ENCODE measurements at regions not wholly inside any gene's neighbourhood (a gene's known extent, or its start where the extent isn't known, plus 50 kb on each side); places are given as distances from the start of the nearest gene placed in this dataset.

DNA sequence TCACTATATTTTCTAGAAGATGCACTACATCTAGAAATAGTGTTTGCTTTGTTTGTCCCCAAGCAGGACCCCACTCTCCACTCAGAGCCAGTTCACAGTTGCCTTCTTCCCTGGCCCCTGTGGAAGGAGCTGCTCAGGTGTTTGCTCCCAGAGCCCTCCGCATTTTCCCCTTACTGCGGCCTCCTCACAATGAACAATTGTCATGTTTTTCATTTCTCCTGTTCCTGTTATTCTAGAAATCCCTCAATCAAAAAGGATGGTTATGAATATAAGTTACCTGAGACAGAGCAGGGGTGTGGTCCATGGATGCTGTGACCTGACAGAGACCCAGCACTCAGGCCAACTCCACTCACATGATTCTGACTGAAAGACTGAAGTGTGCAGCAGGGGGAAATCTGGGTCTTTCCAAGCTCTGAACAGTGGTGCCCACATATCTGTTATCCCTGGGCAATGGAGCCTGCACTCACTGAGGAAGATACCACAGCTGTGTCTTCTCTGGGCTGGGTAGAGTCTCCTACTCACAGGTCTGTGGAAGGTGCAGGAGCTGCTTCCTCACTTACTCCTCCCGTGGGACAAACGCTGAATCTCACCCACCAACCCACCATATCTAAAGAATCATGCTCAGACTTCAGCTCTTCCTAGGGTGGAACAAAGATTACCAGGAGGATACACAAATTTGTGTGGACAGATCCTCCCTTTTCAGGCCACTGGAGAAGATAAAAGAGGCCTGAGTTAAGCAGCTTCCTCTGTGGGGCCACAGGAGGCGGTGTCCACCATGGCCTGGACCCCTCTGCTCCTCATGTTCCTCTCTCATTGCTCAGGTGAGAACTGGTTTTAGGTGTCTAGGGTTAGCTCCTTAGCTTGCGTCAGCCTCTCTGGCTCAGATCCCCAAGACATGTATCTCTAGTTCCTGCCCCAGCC, 87.1 kb upstream of the TOP3B start:
- intact Hi-C loops (cut with DNase I) = no loop called here
- H3K4me1 ChIP-seq = no peaks in the 10 kb centered on the region
- no peaks in the 10 kb centered on the region for H3K9me3 ChIP-seq
- no peak overlapping the region for H3K27ac ChIP-seq
- no peak overlapping the region for H3K4me3 ChIP-seq
- no peaks in the 10 kb centered on the region for H3K27me3 ChIP-seq
- DNase-seq = no peak
- H3K36me3 ChIP-seq = no peaks in the 10 kb centered on the region
- TF ChIP-seq, protein P1, sequence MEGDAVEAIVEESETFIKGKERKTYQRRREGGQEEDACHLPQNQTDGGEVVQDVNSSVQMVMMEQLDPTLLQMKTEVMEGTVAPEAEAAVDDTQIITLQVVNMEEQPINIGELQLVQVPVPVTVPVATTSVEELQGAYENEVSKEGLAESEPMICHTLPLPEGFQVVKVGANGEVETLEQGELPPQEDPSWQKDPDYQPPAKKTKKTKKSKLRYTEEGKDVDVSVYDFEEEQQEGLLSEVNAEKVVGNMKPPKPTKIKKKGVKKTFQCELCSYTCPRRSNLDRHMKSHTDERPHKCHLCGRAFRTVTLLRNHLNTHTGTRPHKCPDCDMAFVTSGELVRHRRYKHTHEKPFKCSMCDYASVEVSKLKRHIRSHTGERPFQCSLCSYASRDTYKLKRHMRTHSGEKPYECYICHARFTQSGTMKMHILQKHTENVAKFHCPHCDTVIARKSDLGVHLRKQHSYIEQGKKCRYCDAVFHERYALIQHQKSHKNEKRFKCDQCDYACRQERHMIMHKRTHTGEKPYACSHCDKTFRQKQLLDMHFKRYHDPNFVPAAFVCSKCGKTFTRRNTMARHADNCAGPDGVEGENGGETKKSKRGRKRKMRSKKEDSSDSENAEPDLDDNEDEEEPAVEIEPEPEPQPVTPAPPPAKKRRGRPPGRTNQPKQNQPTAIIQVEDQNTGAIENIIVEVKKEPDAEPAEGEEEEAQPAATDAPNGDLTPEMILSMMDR (IDR thresholded peaks at IDR 0.05) = no peak
- H3K9ac ChIP-seq (ENCODE audit: low read depth in 2 of 2, low read length in 2 of 2) = no peak overlapping the region

DNA sequence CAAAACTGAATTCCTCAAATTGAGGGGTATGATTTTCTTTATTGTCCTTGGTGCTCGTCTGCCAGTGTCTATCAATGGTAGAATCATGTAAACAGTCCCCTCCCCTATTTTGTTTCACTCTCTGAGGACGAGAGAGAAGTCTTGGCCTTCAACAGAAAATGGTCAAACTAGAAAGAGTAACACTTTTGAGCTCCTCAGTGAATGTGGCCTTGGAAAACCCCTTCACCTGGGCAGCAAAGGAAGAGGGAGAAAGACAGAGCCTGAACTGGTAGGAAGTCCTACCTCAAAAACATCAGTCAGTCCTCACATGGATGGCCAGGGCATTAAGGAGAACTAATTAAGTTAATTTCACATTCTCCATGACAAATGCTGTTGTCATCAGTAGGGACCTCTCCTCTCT, 86.1 kb upstream of the TOP3B start:
- Histone ChIP-seq H3K9ac (ENCODE audit: low read depth in 2 of 2, low read length in 2 of 2) (no peak overlapping the region), H3K9me3 (no peaks in the 10 kb centered on the region), H3K4me3 (no peak overlapping the region), H3K36me3 (no peaks in the 10 kb centered on the region), H3K27ac (no peak overlapping the region), H3K4me1 (no peaks in the 10 kb centered on the region), H3K27me3 (no peaks in the 10 kb centered on the region)
- intact Hi-C loops (cut with DNase I) = no loop called here
- TF ChIP-seq, protein P1 (IDR thresholded peaks at IDR 0.05) = no peak
- DNase-seq = no peak

DNA sequence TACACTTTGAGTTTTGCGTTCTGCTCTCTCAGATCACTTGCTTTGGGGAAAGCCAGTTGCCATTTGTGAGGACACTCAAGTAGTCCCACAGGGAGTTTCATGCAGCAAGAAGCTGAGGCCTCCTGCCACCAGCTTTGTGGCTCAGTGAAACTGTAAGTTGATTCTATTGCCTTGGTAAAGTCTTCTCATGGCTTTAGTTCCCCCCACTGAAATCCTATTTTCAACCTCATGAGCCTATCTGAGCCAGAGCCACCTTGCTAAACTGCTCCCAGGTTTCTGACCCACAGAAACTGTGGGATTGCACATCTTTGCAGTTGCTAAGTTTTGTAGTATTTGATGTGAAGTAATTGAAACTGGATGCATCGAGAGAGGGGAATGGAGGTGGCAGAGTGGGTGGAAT, 85.4 kb upstream of the TOP3B start:
- Histone ChIP-seq H3K9ac (ENCODE audit: low read depth in 2 of 2, low read length in 2 of 2) (no peak overlapping the region), H3K27me3 (no peaks in the 10 kb centered on the region), H3K4me1 (no peaks in the 10 kb centered on the region), H3K27ac (no peak overlapping the region), H3K36me3 (no peaks in the 10 kb centered on the region), H3K4me3 (no peak overlapping the region), H3K9me3 (no peaks in the 10 kb centered on the region)
- DNase-seq = no peak
- intact Hi-C loops (cut with DNase I) = no loop called here
- TF ChIP-seq, protein P1 (IDR thresholded peaks at IDR 0.05) = no peak

DNA sequence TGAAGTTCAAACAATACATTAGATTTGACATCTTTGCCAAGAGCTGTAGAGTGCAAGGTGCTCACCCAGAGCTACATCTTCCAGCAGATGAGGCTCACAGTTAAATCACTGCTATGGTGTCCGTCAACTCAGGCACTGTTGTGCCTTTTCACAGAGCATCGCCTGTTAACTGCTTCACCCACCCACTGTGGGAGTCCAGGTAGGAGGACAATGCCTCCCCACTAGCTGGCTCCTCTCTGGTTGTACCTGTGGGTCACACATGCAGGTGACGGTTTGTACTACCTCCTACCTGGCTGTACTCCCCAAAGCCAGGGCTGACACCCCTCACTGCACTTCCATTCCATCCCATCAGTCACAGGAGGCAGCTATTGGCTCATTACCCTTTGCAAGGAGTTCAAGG, 84.6 kb upstream of the TOP3B start:
- no peak overlapping the region for H3K9ac ChIP-seq (ENCODE audit: low read depth in 2 of 2, low read length in 2 of 2)
- H3K36me3 ChIP-seq = no peaks in the 10 kb centered on the region
- H3K27ac ChIP-seq = no peak overlapping the region
- no peaks in the 10 kb centered on the region for H3K9me3 ChIP-seq
- TF ChIP-seq, protein P1 (IDR thresholded peaks at IDR 0.05) = no peak
- DNase-seq = no peak
- H3K27me3 ChIP-seq = no peaks in the 10 kb centered on the region
- H3K4me1 ChIP-seq = no peaks in the 10 kb centered on the region
- intact Hi-C loops (cut with DNase I) = no loop called here
- H3K4me3 ChIP-seq = no peak overlapping the region

DNA sequence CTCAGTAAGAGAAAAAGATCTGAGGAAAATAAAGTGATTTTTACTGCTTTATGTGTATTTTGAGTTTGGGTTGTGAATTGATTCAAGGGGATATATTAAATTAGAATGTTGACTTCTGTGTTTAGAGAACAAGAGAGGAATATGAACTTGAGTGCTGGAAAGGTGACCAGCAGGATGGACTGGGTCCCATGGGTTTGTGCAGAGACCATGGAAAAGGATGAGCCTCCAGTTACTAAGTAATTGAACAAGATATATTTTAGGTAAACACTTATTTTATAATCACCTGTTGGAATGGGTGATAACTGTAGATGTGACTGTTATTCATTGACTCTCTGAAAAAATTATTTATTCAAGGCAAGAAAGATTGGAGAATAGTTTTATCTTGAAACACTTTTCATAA, 82.0 kb upstream of the TOP3B start:
- H3K9me3 ChIP-seq = no peaks in the 10 kb centered on the region
- no peaks in the 10 kb centered on the region for H3K36me3 ChIP-seq
- no peak overlapping the region for H3K4me3 ChIP-seq
- no peaks in the 10 kb centered on the region for H3K27me3 ChIP-seq
- intact Hi-C loops (cut with DNase I) = no loop called here
- H3K4me1 ChIP-seq = no peaks in the 10 kb centered on the region
- H3K27ac ChIP-seq = no peak overlapping the region
- no peak for DNase-seq
- TF ChIP-seq, protein P1 (IDR thresholded peaks at IDR 0.05) = no peak
- H3K9ac ChIP-seq (ENCODE audit: low read depth in 2 of 2, low read length in 2 of 2) = no peak overlapping the region

Measured in colonic mucosa (tissue), 4 donors.